GM19395 (cell line): ENCODE measurements at regions not wholly inside any gene's neighbourhood (a gene's known extent, or its start where the extent isn't known, plus 50 kb on each side); places are given as distances from the start of the nearest gene placed in this dataset.

ENCODE experiments used
- ATAC-seq: cut with Tn5 transposase; IDR thresholded peaks from one replicate; pipeline ENCODE4 v1.9.1; 2021; ENCODE audit warnings: mild to moderate bottlenecking, moderate library complexity; ENCODE audit not compliant: unreplicated experiment

DNA sequence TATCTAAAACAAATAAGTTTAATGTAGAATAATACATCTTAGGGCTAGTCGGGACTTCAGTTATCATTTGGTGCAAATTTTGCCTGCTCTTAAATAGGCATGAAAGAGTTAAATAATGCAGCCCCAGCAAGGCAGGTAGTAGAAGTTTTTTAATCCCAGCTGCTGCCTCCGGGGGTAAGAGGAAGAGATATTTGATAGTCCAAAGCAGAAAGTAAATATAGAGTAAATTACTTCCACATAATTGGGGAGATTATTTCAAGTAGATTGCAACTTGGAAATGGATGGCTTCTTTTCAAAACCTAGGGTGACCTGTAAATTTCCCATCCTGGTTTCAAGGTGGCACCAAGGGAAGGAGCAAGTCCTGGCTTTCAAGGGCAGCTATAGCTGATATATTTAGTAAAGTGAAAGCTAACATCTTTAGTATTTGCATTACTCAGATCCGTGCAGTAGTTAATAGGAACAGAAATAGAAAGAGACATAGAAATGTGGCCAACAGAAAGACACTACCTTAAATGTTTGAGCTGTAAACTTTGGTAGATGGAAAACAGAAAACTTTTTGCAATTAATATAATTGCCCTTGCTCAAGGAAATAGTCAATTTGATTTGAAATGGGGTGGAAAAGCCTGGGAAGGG lies 109.1 kb downstream of the LMO4 start:
- peak; percentile 86 for ATAC-seq

DNA sequence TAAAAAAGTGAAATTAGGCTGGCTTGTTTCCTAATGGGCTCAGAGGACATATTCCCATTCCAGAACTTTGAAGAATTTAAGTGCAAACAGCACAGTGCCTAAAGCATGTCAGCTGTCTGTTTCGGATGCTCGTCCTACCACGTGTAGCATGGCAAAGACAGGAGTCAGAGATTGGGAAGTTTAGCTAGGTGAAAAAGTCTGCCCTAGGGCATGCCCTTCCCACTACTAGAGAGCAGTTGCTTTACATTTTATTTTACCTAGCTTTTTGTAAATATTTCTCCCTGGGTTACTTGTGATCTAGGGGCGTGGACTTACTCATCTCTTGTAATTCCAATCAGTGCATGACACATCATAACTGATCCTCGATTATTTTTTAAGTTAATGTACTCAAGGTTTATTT lies 111.1 kb downstream of the LMO4 start:
- ATAC-seq = no peak

DNA sequence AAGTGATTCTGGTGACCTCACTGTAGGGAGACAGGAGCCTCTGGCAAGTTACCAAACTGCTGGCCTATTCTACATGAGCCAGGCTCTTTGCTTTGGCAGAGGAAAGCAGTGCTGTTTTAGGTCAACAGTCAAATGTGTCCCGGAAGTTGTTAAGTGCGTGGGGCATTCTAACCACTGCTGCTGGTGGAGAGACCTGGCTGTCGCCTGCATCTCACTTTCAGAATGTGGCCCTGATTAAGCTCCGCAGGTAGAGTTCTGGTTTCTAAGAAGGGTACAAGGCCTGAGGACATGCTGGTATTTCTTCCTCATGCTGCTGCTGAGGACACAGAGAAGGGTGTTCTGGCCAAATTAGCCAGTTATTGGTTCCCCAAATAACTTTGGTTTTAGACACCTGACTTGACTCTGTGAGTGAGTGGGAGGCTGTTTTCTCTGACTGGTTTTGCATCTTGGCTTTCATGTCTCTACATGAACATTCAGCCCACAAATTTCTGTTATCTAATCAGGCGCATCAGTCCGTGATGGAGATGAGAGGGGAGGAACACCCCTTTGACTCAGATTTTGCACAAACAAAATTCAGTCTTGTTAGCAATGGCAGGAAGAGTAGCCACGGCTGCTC lies 120.8 kb downstream of the LMO4 start:
- ATAC-seq = peak; percentile 93

DNA sequence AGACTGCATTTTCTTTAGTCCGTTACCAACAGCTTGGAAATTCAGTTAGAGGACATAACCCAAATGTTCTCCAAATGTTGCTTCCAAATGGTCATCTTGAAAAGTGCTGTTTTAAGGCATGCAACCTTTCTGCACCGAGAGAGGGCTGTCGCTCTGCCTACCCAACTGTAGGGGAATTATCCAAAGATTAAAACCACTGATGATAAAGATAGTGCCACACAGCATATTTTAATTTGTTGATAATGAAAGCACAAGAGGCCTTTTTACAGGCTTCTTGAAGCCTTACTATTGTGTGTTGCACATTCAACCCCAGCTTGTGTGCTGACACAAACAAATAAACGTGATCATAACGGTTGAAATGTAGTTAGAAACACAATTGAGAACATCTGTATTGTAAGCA lies 121.5 kb downstream of the LMO4 start:
- ATAC-seq = no peak

DNA sequence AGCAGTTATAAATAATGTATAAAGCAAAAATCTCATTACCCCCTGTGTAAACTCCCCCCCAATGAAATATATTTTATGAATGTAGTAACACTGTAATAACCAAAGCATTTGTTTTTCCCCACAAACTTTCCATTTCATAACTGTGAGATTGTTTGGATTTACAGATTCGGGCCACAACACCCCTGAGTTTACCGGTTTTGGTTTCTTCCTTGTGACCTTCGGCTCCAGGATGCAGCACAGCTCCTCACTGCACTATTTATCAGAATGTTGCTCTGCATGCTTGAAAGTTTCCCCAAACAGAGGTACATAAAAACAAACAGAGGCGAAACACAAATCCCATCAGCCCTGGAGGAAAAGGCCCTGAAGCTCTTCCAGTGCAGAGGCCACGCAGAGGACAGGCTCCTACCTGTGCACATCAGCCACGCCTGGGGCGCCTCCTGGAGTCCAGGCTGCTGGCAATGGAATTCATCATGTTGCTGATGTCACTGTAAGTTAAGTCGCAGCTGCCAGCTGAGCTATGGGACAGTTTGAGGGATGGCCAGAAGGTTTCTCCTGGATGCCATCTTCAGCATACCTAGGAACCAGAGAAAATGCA lies 122.0 kb downstream of the LMO4 start:
- ATAC-seq = no peak

DNA sequence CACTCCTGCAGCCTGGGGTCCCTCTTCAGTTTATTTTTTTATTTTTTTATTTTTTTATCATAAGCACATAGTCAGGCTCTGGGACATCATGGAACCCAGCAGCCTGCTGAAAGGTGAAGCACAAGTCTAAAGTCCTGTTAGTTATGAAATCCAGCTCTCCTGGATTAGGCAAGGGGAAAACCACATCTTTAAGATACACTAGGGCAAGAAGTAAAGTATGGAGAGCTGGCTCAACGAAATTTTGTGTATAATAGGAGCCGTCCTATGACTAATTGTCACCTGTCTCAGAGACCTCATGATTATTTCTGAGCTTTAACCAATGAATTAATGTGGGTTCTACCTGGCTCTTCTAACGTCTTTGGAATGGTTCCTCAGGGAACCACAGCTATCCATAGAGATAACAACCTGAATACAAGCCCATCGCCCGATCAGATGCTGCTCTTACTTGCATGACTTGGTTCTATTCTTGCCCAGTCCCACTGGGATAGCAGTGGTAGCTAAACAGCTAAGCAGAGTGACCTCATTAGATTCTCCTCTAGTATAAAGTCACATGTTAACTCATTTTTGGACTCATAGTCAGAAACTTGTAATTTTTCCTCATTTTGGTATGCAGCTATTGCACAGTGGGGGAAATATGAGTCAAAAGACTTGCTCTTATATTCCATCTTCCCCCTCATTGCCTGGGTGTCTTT lies 122.7 kb downstream of the LMO4 start:
- ATAC-seq = no peak

DNA sequence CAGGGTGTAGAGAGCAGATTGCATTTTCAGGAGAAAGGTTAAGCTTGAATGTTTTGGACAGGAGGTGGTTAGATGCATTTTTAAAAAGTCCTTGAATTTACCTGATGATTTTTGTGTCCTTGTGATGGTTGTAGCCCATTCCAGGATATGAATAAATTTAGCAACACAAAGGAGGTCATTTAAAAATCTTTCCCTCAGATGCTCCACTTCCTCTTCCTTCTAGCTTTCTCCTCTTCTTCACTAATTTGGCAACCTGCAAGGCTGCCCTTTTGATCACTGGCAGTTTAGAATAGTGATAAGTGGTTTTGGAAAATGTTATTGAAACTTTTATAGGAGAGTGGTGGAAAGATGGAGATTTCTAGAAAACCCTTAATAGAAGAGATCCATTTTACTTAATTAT lies 124.0 kb downstream of the LMO4 start:
- no peak for ATAC-seq

DNA sequence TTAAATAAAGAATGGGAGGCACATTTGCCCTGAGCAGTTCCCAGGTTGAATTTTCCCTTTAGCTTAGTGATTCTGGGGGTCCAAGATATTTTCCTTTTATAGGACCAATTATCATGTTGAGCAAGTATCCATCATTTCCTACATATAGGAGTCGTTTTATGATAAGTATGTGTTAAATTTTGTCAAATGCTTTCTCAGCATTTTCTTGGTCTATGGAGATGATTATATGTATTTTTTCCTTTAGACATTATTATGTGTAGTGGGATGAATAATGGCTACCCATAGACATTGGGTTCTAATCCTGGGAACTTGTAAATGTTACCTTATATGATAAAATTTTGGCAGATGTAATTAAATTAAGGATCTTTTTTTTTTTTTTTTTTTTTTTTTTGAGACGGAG lies 128.7 kb downstream of the LMO4 start:
- ATAC-seq = no peak

DNA sequence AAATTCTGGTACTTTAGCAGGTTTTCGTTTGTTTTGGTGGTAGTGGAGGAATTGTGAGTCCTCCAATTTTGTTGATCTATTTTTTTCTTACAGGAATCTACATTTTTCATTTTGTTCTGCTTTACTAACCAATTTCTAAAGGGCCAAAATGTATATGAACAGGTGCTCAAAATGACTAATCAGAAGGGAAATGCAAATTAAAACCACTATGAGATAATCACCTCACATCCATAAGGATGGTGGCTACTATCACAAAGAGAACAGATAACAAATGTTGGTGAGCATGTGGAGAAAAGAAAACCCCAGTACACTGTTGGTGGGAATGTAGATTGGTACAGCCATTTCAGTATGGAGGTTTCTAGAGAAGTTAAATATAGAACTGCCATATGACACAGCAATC lies 134.2 kb downstream of the LMO4 start:
- peak; percentile 58 for ATAC-seq

DNA sequence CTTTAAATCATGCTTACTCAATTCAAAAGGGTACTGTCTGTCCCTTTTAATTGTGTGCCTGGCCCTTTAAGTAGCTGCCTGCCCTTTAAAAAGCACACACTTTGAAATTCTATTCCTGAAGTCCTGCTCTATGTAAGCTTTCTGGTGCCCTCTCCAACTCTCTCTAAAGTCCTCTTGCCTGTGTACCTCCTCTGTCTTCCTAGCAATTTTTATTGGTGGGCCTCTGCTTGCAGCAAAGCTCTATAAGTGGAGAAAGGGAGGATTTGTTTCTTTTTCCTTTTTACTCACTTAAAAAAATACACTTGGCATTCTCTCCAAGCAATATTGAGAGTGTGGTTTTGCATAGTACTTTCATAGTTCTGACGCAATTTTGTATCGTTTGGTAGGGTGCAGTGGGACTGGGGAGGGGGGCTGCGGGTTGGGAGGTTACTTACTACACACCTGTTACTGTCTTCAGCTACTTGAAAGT lies 135.4 kb downstream of the LMO4 start:
- peak; percentile 76 for ATAC-seq

DNA sequence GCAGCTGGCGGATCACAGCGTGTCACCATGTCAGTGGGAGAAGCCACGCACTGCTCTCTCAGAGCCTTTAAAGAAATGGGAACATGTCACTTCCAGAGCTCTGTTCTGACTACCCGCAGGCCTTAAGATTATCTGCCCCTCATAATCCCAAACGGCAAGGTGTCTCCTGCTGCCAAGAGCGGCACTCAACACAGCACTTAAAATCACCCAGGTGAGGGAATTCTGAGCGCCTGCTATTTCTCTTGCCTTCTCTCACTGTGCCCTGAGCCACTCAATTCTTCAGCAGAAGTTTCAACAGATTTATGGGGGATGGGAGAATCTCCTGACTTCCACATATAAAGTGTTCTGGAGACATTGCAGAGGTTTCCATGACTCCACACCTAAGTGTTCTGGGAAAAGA lies 137.9 kb downstream of the LMO4 start:
- no peak for ATAC-seq

DNA sequence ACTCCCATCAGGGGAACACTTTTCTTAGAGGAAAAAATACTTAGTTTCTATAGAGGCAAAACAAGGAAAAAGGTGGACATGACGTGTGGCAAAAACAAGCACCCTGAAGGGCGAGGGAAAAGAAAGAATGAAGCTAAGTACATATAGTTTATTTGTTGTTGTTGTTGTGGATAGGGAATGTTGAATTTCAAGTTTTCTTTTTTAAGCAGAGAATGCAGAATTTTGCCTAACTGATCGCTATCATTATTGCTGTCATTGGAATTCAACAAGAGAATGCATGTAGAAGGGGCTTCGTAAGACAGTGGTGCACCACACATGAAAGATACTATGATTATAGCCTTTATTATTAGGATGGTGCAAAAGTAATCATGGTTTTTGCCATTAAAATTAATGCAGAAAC lies 144.0 kb downstream of the LMO4 start:
- ATAC-seq = no peak

DNA sequence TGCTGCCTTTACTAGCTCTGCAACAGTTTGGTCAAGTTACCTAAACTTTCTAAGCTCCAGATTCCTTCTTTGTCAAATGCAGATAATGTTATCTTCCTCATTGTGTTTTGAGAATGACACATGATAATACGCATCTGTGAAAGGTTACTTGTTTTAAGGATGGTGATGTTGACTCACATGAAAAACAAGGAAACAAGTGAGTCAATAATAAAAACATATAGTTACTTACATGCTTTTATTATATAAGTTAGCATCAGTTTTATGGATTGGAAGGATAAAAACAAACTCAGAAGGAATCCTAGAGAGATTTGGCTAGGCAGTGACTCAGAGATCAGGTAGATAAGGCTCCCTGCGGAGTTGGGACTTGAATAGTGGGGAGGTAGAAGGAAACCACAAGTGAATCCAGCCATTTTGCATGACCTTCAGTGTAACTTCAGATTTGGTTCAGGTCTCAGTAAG lies 144.6 kb downstream of the LMO4 start:
- no peak for ATAC-seq

DNA sequence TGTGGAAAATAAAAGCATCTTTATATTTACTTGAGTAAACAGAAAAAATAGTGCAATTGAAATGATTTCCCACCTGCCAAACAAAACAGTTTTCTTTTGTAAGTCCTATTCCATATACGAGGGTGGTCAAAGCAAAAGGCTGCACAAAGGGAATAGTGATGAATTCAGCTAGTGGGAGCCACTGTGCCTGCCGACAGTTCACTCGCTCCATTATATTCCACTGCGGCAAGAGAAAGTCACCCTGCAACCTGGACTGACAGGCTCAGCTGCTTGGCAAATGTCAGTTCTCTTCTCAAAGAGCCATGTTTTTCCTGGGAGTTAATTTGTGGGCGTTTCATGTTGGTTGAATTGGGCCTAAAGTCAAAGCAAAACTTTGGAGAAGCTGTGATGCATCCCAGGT lies 145.4 kb downstream of the LMO4 start:
- ATAC-seq = no peak

DNA sequence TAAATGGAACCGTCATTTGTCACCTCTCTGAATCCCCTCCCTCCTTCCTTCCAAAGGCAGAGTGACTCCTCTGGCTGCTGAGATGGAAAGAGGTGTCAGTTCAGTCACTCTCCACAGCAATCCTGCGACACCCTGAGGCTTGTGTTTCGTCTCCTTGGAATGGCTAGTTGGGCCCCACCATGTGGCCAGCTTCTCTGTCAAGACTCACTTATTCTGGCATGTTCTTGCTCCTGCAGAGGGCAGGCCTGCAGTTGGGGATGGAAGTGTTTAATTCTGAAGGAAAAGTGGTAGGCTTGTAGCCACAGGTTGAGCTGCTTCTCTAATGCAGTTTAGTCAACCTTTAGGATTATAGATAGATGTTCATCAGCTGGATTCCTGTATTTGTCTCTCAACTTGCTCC lies 149.6 kb downstream of the LMO4 start:
- no peak for ATAC-seq

DNA sequence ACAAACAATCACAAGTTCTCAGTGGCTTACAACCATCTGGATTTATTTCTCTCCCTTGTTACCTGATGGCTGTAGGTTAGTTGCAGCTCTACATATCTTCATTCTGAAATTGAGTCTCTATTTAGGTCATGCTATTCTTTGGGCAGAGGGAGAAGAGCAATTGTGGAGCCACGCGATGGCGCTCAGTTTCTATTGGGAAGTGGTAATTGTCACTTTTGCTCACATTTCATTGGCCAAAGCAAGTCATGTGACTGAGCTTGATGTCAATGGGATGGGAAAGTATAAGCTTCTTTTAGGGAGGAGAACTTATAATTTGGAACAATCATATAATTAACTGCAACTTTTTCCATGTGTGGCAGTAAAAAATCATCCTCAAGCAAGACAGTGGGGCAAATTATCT lies 166.5 kb downstream of the LMO4 start:
- no peak for ATAC-seq

DNA sequence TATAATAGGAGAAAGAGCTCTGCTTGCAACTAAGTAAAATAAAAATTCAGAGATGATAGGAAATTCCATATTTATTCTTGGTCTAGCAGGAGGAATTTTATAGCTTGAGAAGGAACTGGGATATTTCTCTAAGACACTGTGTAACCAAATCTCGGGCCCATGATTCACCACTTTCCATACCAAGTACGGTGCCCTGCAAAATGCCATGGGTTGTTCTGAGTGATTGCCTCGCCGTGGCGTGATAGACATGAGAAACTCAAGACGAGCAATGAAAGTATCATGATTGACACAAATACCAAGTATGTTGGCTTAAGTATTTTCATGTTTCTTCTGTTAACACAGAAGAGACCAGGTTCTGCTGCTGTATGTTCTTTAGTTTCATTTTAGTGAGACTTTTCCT lies 167.2 kb downstream of the LMO4 start:
- ATAC-seq = no peak

DNA sequence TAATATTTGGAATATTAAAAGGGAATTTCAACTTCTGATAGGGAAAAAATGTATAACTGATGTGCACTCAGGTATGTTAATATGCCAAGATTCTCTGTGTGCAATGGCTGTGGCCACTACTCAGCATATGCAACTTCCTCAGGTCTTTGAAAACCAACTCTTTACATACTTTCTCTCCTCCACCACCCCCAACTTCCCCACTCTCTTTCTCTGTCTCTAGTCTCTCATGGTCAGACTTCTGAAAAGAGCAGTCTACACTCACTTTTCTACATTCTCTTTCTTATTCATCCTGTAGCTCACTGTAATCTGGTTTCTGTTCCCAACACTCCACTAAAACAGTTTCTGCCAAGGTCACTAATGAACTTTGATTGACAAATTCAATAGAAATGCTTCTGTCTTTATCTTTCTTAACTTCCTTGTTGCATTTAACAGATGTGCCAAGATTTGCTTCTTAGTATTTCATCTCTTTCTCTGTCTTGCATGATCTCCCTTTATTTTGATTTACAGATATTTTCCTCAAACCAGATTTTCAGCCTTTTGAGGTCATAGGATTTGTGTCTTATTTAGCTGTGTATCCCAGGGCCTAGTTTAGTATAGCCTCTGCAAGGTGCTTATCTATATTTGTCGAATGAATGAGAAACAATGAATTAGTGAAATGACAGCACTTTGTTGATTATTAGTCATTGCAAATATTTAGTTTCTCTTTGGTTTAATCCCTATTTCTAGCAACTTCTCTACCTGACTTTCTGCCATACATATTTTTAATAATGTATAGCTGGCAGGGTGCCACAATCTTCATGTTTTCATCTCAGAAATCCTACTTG lies 168.9 kb downstream of the LMO4 start:
- peak; percentile 83 for ATAC-seq

DNA sequence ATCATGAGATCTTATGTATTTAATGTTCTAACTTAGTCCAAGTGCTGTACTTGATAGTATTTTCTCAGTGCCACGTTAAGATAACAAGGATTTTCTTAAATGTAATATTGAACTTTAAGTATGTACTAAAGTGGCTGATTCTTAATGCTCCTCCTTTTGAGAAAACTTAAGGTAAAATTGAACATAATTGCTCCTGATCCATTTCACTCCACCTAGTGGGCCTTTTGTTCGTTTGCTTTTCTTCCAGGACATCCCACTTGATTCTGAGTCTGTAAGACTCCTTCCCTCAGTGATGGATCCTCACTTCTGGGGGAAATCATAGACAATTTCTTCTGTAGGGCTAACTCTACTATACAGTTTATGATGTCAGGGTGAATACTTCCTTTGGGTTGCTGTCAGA lies 173.1 kb downstream of the LMO4 start:
- no peak for ATAC-seq

DNA sequence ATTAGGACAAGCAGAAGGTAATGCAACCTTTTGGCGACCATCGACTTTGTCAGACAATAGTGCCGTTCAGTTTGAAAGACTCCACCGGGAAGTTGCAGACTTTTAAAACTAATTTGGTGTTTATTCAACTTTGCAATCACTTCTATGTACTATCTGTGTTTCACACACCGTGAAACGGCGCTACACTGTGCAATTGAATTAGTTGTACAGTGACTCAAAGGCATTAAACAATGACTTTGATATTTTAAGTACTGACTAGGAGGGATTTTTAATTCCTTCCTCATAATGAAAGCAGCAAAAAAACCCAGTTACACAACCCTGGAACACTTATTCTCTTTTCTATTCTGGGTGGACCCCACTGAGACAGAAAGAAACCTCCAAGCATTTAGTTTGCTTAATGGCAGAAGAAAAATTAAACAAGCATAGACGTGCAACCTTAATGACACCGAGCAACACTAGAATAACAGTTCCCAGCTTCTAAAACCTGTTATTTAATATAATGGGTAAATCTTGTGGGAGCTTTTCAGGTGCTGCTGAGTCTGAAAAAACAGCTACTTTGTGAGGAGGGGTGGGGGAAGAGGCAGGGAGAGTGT lies 176.8 kb downstream of the LMO4 start:
- ATAC-seq = no peak

DNA sequence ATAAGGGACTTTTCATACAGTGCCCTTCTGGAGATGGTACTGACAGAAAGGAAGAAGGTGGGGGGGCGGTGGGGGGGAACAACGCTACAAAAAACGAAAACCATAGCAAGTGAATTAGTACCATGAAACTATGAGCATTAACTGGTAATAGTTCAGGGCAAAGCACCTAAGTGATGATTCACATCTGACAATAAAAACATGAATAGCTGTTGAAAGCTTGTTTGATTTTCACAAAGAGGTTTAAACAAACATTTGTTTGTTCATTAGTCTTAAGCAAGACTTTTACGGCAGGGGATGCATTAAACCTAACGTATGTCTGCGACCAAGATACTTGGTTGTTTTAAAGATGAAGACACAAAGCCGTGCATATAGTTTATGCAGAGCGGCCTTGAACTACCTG lies 177.5 kb downstream of the LMO4 start:
- no peak for ATAC-seq
